Prostate gland (tissue), 2 donors: ENCODE measurements at regions not wholly inside any gene's neighbourhood (a gene's known extent, or its start where the extent isn't known, plus 50 kb on each side); places are given as distances from the start of the nearest gene placed in this dataset.

Source experiments
- POLR2A ChIP-seq: fragments of 450-650 bp; IDR thresholded peaks from one replicate; pipeline ENCODE4 v1.6.1; 2016; ENCODE audit warnings: antibody characterized with exemption, mild to moderate bottlenecking
- POLR2AphosphoS5 ChIP-seq: sonication (generic); formaldehyde crosslinking; IDR thresholded peaks from one replicate; pipeline ENCODE4 v1.6.1; 2017; ENCODE audit warnings: antibody characterized with exemption
- TF ChIP-seq, protein P1 (sequence below), 4 experiments: fragments of 200-600 bp in 2 of 4; fragments of 450-650 bp in 2 of 4; sonication (generic) in 2 of 4; IDR thresholded peaks; 1 replicate in 3 of 4; 2 replicates in 1 of 4; pipeline ENCODE4 v1.5.1; 2016 to 2019; ENCODE audit warnings: antibody characterized with exemption in 4 of 4, mild to moderate bottlenecking in 2 of 4, moderate library complexity in 2 of 4

DNA sequence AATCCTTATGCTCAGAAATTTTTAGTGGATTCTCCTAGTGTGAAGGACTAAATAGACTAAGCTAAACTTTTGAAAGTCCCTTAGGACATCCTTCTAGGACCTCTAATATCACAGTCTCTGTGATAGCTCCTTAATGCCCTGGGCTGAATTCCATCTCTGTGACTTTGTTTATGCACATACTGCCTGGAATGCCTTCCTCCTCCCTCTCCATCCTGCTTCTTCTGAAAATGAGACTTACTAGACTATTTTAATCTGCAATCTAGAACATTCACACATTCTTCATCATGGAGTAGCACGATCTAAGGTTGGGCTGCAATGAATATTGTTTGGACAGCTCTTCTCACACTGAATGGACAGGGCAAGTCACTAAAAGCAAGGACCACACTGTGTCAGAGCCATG is 65.0 kb upstream of the MSX1 start:
- TF ChIP-seq, protein P1, sequence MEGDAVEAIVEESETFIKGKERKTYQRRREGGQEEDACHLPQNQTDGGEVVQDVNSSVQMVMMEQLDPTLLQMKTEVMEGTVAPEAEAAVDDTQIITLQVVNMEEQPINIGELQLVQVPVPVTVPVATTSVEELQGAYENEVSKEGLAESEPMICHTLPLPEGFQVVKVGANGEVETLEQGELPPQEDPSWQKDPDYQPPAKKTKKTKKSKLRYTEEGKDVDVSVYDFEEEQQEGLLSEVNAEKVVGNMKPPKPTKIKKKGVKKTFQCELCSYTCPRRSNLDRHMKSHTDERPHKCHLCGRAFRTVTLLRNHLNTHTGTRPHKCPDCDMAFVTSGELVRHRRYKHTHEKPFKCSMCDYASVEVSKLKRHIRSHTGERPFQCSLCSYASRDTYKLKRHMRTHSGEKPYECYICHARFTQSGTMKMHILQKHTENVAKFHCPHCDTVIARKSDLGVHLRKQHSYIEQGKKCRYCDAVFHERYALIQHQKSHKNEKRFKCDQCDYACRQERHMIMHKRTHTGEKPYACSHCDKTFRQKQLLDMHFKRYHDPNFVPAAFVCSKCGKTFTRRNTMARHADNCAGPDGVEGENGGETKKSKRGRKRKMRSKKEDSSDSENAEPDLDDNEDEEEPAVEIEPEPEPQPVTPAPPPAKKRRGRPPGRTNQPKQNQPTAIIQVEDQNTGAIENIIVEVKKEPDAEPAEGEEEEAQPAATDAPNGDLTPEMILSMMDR (IDR thresholded peaks at IDR 0.05): no peak
- TF ChIP-seq POLR2A (no peak), POLR2AphosphoS5 (no peak)
